ENCODE measurements at regions not wholly inside any gene's neighbourhood (a gene's known extent, or its start where the extent isn't known, plus 50 kb on each side); places are given as distances from the start of the nearest gene placed in this dataset.

DNA sequence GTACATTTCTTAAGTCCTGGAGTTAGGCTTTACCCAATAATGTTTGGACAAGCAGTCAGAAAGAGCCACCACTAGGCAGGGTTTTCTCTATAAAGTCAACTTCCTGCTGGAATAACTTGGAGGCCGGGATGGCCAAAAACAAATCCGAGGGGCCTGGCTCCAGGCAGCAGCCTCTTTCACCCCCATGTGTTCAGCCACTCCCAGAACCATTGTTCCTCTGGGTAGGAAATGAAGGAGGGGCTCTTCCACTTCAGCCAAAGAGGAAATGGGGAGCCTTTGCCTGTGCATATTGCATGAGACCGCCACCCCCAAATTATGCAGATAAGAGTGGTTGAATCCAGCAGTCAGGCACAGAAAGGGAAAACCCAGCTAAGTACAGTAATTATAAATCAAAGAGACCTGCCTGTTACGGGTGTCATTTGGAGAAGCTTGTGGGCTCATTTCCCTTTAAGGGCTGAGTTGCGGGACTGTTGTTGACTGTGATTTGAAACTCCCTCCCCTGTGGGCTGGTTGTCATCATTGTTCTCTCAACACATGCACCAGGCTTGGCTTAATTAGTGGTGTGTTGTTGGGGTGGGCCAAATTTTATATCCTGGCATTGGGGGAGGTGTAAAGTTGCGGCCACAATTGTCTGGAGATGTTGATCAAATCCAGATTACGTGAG lies 212.8 kb upstream of the SOX11 start:
- DNase-seq (ENCODE audit: low read depth), result no peak
- no peak overlapping the region for H3K4me3 ChIP-seq (ENCODE audit: low read depth, low read length)
- TF ChIP-seq, protein P1, sequence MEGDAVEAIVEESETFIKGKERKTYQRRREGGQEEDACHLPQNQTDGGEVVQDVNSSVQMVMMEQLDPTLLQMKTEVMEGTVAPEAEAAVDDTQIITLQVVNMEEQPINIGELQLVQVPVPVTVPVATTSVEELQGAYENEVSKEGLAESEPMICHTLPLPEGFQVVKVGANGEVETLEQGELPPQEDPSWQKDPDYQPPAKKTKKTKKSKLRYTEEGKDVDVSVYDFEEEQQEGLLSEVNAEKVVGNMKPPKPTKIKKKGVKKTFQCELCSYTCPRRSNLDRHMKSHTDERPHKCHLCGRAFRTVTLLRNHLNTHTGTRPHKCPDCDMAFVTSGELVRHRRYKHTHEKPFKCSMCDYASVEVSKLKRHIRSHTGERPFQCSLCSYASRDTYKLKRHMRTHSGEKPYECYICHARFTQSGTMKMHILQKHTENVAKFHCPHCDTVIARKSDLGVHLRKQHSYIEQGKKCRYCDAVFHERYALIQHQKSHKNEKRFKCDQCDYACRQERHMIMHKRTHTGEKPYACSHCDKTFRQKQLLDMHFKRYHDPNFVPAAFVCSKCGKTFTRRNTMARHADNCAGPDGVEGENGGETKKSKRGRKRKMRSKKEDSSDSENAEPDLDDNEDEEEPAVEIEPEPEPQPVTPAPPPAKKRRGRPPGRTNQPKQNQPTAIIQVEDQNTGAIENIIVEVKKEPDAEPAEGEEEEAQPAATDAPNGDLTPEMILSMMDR (conservative IDR thresholded peaks at IDR 0.05; ENCODE audit: low read depth, low read length), result no peak

DNA sequence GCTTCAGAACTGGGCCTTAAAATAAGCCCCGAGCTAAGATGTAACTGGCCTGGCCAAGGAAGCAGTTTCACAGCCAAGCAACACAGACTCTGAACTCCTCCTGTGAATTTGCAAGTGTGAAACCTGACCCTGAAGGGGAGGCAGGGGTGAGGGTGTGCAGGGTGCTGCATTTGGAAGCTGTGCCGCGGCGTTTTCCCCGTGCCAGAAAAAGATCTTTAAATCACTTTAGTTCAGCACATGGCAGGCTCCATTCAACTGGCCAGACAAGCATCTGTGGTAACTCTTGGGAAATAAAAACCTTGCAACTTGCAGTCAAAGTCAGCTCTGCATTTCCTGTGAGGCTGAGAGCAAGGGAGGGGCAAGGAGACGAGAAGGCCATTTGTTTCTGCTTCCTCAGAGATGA lies 209.3 kb upstream of the SOX11 start:
- TF ChIP-seq, protein P1 (conservative IDR thresholded peaks at IDR 0.05; ENCODE audit: low read depth, low read length), result no peak
- H3K4me3 ChIP-seq (ENCODE audit: low read depth, low read length), result no peak overlapping the region
- peak; percentile 63 for DNase-seq (ENCODE audit: low read depth)

DNA sequence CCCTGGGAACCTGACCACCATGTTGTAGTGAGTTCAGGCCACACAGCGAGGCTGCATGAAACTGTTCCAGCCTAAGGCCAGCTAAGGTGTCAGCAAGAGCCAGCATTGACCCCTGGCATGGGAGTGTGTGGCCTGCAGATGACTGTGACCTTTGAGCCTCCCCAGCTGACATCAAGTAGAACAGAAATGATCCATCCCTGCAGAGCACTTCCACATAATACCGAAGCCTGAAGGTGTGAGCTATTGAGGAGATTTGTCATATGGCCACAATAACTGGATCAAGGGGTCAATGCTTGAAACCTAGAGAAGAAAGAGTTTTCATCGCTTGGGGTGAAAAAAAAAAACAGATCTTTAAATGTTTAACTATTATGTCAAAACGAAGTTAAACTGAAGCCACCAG lies 207.3 kb upstream of the SOX11 start:
- TF ChIP-seq, protein P1 (conservative IDR thresholded peaks at IDR 0.05; ENCODE audit: low read depth, low read length), result no peak
- no peak for DNase-seq (ENCODE audit: low read depth)
- no peak overlapping the region for H3K4me3 ChIP-seq (ENCODE audit: low read depth, low read length)

DNA sequence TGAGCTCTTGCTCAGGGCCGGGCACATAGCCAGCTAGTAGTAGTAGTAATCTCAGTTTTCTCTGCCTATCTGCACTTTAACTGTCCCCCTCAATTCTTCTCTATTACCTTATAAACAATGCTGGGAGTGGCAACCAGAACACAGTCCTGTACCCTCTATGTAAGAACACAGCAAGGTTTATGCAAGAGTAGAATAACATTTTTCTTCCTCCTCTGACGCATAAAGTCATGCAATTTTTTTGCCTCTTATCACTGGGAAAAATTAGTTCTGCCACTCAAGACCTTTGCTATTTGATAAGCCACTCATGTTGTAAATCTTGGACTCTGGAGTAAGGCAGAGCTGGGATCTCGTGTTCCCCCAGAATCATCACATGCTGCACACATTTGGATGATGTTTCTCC lies 200.7 kb upstream of the SOX11 start:
- TF ChIP-seq, protein P1 (conservative IDR thresholded peaks at IDR 0.05; ENCODE audit: low read depth, low read length), result no peak
- no peak for DNase-seq (ENCODE audit: low read depth)

DNA sequence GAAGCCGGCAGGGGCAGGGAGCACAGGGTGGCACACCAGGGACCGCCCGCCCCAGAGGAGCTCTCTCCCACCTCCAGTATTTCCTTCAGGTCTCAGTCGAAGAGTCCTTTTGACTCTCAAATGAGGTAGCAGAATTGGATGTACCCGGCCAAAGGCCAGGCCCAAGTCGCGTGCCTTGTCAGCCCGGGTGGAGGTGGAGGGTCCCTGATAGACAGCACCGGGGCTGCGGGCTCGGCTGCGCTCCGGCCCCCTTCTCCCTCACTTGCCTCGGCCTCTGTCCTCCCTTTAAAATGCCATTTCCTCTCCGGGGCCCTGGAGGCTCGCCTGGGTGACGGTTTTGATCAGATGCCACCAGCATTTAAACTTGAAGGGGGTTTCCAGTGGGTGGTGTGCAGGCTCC lies 198.9 kb upstream of the SOX11 start:
- DNase-seq (ENCODE audit: low read depth), result no peak
- no peak overlapping the region for H3K4me3 ChIP-seq (ENCODE audit: low read depth, low read length)
- TF ChIP-seq, protein P1 (conservative IDR thresholded peaks at IDR 0.05; ENCODE audit: low read depth, low read length), result no peak

More for the DNA sequence above, 200.7 kb upstream of the SOX11 start:
- no peak overlapping the region for H3K4me3 ChIP-seq (ENCODE audit: low read depth, low read length)

DNA sequence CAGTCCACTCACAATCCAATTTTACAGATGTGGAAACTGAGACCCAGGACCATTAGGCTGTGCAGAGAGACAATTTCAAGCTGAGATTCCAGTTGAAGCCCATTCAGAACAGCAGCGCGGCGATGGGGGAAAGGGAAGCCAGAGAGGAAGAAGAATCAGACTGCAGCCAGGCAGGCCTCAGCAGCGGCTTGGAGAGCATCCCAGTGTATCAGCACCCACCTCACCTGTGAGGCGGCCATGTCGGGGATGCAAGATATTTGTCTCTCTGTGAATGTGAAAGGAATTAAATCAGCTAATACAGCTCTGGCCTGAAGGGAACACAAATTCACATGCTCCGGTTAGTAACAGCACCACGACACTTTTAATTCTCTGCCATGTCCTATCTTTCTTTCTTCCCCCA lies 198.0 kb upstream of the SOX11 start:
- no peak overlapping the region for H3K4me3 ChIP-seq (ENCODE audit: low read depth, low read length)
- no peak for DNase-seq (ENCODE audit: low read depth)
- TF ChIP-seq, protein P1 (conservative IDR thresholded peaks at IDR 0.05; ENCODE audit: low read depth, low read length), result no peak

DNA sequence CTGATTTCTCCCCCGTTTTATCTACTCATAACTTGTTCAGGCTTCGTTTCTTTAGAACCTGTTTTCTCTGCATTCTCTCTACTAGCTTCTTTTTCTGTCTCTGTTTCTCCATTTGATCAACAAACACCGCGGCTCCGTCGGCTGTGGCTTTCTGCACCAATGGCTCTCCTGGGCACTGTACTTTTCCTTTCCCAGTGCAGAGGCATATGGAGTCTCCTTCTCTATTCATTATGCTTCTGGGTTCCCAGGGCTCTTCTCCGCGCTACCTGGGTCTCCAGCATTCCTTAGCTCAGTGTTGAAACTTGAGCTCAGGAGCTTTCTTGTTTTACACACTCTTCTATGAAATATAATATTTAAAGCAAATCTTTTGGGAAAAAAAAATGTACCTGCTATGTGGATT lies 196.6 kb upstream of the SOX11 start:
- no peak overlapping the region for H3K4me3 ChIP-seq (ENCODE audit: low read depth, low read length)
- DNase-seq (ENCODE audit: low read depth), result no peak
- TF ChIP-seq, protein P1 (conservative IDR thresholded peaks at IDR 0.05; ENCODE audit: low read depth, low read length), result no peak

Data from choroid plexus epithelial cell (primary cell).